Nucleus accumbens (tissue), 56 donors: ENCODE measurements at regions not wholly inside any gene's neighbourhood (a gene's known extent, or its start where the extent isn't known, plus 50 kb on each side); places are given as distances from the start of the nearest gene placed in this dataset.
"Not testable (repeated sequence)": the region's sequence is repeated elsewhere in the genome, so short reads cannot be mapped to it uniquely, and the experiment has no call there.

Source experiments
- DNase-seq, 56 donors: peaks; one replicate each; lab custom pipeline; 2025; lab: John Stamatoyannopoulos, UW

DNA sequence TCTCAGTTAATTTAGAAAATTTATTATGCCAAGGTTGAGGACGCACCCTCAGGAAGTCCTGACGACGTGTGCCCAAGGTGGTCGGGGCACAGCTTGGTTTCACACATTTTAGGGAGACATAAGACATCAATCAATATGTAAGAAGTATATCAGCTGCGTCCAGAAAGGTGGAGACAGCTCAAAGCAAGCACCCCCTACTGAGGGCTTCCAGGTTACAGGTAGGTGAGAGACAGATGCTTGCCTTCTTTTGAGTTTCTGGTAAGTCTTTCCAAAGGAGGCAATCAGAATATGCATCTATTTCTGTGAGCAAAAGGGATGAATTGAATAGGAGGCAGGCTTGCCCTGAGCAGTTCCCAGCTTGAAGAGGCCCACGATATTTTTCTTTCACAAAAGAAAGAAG, 614.3 kb downstream of the XPNPEP1 start:
- DNase-seq, result no peak

DNA sequence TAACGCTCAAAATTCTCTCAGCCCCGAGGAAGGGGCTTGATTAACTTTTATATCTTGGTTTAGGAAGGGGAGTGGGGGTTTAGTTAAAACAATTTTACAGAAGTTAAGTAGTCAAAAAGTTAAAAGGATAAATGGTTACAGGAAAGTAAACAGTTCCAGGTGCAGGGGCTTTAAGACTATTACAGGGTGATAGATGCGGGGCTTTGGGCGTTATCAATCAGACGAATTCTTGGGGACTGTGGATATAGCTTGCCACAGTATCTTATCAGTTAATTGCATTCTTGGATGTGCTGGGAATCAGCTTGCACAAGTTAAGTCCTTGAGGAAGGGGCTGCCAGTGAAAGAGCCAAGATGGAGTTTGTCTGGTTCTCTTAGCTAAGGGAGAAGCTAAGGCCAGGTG, 616.2 kb downstream of the XPNPEP1 start:
- not testable (repeated sequence) for DNase-seq

DNA sequence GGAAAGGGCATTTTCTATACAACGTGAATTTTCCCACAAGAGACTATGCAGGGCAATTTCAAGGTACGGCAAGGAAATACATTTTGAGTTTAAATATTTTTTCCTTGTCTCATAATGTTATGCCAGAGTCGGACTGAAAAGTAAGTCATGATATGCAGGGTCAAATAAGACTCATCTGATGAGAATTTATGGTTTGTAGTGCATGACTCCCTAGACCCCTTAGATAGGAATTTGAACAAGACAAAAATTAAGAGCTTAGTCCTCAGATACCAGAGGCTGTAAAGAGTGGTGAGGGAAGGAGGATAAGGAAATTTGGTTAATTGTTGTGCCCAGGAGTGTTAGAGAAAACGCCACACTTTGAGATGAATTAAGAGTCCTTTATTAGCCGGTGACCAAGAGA, 616.6 kb downstream of the XPNPEP1 start:
- DNase-seq, result no peak

DNA sequence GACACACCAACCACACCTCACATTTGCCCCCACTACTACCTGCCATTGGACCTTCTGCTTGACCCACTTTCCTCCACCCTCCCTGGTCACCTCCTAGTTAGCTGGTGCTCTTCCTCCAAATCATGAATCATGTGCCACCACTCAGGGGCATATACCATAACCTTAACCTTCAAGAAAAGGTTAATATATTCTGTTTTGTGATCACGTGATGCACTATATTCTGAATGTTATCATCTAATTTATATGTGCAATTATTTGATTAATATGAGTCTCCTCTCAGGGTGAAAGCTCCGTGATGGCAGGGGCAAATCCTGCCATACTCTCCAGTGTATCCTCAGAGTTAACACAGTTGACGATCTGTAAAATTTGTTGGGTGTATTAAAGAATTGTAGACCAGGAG, 635.5 kb downstream of the XPNPEP1 start:
- DNase-seq, result no peak

DNA sequence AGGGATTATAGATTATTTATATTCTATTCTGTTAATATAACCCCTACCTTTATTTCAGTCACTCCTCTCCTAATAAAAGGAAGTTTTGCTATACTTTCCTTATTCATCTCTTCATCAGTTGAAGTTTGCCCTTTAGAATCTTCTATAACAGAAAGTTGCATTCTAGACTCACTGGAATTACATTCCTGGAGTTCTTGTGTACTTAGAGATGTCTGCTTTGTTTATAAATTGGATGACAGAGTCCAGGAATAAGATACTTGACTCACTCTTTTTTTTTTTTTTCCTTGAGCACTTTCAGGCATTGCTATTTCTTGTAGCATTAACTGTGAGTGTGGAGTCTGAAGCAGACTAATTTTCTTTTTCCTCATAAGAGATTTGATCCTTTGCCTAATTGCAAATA, 640.8 kb downstream of the XPNPEP1 start:
- DNase-seq, result no peak

DNA sequence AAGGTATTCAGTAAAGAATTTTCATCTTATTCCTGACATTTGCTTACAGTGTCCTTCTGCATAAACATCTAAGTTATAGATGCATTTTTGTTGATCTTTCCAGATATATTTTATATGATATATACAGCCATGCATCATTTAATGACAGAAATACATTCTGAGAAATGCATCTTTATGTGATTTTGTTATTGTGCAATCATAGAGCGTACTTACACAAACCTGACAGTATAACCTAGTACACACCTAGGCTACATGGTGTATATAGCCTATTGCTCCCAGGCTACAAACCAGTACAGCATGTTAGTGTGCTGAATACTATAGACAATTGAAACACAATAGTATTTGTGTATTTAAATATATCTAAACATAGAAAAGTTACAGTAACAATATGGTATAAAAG, 642.0 kb downstream of the XPNPEP1 start:
- no peak for DNase-seq

DNA sequence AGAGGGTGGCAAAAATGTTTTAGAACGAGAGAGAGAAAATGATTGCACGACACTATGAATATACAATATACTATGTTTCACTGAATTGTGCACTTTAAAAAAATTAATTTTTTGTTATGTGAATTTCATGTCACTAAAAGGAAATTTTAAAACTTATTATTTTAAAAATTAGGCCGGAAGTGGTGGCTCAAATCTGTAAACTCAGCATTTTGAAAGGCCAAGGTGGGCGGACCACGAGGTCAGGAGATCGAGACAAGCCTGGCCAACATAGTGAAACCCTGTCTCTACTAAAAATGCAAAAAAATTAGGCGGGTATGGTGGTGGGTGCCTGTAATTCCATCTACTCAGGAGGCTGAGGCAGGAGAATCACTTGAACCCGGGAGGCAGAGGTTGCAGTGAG, 642.5 kb downstream of the XPNPEP1 start:
- DNase-seq, result no peak

DNA sequence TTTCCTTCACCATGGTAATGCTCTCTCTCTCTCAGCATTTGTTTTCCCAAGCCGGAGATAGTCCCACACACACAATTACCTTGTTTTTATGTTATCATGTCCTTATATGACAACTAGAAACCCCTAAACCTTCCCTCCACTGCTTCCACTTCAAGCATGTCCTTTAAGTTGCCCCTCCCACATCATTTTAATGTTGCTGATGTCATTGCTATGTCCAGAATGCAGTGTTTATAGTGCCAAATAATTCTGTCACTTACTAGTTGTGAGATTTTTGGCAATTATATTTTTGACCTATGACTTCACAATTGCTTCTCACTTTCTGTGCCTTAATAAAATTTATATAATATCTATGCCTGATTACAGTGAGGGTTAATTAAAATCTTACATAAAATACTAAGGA, 645.9 kb downstream of the XPNPEP1 start:
- DNase-seq, result no peak

DNA sequence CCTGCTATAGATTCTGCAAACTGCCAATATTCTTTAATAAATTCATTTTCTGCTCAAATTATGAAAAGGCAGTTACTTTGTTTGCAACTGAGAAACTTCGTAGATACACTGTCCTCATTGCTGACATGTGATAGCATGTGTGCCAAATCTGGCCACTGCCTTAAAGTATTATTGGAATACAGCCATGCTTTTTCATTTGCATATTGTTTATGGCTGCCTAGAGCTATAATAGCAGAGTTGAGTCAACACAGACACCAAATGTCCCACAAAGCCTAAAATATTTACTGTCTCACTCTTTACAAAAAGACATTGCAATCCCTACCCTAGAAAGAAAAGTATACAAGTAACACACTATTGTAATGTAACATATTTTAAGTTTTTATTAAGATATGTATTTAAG, 647.4 kb downstream of the XPNPEP1 start:
- DNase-seq, result no peak

DNA sequence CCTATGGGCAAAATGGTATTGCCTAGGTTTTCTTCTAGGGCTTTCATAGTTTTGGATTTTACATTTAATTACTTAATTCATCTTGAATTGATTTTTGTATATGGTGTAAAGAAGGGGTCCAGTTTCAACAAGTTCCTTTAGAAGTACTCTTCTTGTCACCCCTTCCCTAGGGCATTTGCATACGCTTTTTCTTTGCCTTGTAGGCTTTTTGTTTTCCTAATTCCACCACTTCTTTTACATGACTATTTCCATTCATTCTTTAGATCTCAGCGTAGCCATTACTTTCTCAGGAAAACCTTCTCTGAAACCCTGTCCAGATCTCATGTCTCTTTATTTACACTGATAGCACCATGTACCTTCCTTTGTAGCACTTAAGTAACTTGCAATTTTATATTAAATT, 648.6 kb downstream of the XPNPEP1 start:
- no peak for DNase-seq

DNA sequence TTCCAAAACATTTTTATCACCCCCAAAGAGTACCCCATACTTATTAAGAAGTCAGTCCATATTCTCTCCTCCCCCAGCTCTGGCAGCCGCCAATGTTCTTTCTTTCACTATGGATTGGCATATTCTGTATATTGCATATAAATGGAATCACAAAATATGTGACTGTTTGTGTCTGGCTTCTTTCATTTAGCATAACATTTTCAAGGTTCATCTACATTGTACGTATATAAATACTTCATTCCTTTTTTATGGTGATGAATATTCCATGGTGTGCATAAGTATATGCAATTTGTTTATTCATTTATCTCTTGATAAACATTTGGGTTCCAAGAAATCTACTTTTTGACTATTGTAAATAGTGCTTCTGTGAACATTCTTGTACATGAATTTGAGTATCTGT, 653.1 kb downstream of the XPNPEP1 start:
- no peak for DNase-seq

DNA sequence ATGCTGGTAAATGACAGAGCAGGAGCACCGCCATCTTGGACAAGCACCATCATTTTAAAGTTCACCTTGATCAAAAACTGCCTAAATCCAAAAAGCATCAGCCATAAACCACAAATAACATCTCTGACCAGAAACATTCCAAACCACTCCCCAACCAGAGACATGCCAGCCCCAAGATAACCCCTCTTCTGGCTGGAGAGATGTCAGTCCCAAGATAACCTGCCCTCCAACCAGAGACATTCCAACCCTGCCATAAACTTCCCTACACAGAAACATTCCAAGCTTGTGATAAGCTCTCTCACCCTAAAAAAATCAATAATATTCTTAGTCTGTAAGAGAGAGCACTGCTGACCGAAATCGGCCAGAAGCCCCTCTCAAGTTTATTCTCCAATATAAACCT, 659.3 kb downstream of the XPNPEP1 start:
- no peak for DNase-seq

DNA sequence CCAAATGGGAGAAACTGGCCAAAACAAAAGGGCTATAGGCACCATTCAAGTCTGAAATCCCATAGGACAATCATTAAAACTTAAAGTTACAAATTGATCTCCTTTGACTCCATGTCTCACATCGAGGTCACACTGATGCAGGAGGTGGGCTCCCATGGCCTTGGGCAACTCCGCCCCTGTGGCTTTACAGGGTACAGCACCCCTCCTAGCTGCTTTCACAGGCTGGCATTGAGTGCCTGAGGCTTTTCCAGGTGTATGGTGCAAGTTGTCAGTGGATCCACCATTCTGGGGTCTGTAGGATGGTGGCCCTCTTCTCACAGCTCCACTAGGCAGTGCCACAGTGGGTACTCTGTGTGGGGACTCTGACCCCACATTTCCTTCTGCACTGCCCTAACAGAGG, 662.1 kb downstream of the XPNPEP1 start:
- no peak for DNase-seq

DNA sequence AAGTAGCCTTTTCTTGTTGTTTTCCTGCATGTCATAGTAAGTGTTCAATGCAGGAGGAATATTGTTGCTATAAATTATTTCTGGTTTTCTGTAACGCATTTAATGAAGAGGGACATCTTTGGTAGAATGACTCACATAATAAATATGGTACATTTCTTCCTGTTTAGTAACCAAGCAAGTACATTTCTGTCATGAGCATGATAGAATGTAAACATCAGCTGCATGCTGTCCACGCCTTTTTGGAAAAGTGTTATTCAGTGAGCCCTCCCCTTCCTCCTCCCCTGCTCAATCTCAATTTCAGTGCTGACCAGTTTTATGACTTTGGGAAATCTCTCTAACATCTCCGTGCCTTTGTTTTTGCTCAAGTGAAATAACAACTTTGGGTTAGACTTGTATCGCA, 664.0 kb downstream of the XPNPEP1 start:
- DNase-seq, result no peak

DNA sequence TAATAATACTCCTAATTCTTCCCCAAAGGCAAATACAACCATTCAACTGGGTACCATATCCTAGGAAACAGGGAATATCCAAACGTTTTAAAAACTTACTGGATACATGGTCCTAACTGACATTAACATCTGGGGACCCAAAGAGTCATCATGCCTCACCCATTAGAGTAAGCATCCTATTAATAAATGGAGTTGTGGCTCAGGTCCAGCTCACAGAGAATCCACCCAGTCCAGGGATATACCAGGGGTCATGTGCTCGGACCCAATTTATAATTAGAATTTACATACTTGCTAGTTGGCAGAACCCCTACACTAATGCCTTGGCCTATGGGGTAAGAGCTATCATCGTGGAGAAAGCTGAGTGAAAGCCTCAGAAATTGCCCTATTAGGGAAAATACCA, 670.0 kb downstream of the XPNPEP1 start:
- DNase-seq, result no peak

DNA sequence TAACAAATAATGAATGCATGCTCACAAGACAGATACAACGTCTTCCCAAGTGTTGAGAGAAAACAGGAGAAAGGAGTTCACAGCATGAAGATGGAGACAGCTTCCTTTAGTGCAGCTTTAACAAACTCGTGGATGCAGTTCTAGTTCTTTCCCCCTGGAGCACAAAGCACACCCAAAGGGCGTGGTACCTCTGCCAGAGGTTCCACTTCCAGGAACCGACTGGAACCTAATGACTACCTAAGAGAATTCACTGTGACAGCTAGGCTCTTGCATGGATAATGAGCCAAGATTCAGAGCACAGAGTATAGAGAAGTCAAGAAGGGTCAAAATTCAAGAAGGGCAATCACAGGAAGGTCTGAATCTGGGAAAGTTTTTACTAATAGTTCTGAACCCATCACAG, 673.2 kb downstream of the XPNPEP1 start:
- no peak for DNase-seq

DNA sequence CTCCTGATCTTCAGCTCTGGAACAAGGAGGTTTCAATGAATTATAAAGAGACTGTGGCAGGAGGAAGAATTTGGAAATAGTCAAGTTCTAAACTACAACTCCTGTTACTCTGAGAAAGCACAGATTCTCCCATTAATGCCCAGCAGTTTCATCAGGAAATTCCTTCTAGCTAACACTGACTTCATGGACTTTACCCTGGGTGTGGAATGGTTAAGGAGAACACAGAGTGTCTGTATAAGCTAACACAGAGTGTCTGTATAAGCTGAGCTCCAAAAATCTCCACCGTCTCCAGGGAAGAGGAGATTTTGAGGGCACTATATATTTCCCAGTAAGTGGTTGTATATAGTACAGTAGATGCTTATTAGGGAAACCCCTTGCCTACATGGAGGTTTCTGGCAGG, 675.5 kb downstream of the XPNPEP1 start:
- DNase-seq, result no peak

DNA sequence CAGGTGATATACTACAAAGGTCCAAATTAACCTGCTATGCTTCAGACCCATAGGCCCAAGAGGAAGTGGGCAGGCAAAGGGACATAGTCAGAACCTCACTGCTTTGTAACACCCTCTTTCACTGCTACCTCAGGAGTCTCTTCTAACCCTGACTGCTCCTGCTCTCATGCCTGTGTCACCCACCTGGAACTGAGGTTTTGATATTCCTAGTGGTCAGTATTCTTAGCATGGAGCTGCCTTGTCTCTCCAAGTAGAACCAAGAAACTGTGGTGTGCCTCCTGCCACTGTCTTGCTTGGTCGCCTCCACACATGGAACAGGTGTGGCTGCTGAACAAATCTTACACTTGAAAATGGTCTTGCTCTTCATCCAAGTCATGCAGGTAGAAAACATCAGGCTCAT, 677.5 kb downstream of the XPNPEP1 start:
- DNase-seq, result no peak

DNA sequence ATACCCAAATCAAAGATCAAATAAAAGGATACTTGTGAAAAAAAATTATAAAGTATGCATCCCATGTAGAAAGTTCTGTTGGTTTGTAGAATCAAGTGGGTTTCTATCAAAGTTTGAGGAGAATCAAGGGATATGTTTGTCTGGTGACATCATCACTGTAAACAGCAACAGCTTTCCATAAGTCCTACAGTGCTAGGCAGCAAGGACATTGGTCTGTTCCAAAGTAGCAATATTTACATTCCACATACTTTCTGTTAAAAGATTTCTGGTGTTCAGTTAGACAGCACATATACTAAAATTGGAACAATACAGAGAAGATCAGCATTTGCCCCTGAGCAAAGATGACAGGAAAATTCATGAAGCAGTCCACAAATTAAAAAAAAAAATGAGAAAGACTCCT, 683.9 kb downstream of the XPNPEP1 start:
- no peak for DNase-seq

DNA sequence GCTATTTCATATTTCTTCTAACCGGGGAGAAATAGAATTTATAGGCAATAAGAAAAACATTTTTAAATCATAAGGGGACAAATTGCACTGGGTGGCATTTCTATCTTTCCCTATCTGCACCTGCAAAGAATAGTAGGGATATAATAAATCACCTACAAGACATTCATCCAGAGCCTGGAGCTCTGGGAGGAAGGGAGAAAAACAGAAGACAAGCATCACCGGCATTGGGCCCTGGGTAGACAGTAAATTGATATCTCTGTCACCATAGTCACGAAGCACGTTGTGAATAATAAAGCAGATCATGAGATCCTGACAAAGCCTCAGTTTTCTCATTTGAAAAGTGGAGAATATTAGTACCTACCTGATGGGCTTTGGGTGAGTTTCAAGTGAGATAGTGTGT, 685.6 kb downstream of the XPNPEP1 start:
- no peak for DNase-seq

DNA sequence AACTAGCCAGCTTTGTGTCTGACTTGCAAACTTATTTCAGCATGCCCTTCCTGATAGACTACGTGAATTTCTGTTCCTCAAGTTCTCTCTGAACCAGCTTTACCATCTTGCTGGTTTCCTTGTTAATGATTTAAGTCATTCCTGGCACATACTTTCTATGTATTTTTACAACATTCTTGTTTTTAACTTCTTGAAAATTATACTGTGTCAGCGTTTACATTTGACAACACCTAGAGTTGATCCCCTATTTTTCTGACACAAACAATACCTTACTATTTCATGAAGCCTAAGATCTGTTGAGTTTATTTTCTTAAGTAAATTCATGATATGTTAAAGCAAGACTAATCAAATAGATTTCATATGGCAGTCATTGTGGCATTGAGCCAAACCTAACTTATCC, 686.3 kb downstream of the XPNPEP1 start:
- DNase-seq, result no peak

DNA sequence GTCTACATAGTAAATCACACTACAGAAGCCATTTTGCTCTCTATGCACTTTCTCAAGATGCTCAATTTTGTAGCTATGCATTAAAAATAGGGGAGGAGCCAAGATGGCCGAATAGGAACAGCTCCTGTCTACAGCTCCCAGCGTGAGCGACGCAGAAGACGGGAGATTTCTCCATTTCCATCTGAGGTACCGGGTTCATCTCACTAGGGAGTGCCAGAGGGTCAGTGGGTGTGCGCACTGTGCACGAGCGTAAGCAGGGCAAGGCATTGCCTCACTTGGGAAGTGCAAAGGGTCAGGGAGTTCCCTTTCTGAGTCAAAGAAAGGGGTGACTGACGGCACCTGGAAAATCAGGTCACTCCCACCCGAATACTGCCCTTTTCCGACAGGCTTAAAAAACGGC, 699.8 kb downstream of the XPNPEP1 start:
- DNase-seq, result not testable (repeated sequence)

DNA sequence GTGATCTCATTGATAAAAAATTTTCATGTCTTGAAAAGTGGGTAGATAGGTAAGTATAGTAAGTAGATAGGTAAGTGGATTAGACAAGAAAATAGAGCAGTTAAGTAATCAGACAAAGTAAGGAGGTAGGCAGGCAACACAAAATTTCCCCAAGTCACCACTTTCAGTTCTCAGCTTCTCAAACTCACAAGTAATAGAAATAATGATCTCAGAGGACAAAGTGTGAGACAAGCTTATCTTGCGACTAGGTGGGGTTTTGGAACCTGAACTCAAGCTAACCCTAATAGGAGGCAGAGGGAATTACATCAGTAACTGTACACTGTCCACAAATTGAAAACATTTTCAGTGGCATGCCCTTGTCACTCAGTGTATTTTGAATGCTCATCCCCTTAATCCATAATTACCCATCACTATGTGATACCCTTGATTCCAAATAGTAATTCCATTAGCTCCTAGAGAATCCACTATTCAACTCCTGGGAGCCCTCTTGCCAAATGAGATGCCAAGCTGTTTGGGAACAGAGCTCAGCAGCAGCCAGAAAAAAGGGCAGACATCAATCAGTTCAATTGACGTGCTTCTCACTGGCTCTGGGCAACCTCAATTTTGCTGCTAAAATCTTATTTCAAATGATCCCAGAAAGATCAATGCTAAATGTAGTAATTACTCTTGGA, 703.2 kb downstream of the XPNPEP1 start:
- DNase-seq, result no peak
